GM23338 (cell line): ENCODE measurements at regions not wholly inside any gene's neighbourhood (a gene's known extent, or its start where the extent isn't known, plus 50 kb on each side); places are given as distances from the start of the nearest gene placed in this dataset.

ENCODE experiments used
- ATAC-seq: fragments of 200-7000 bp; cut with Tn5 transposase; 3 replicates; pipeline ENCODE4 v1.9.1; 2020
- DNase-seq: peaks from one replicate; pipeline ENCODE4 v3.0.0-alpha.2; 2015; ENCODE audit warnings: low spot score
- H2AFZ ChIP-seq: fragments of 200-600 bp; sonication (generic); 2 replicates; pipeline ENCODE4 v1.8.0; 2016; ENCODE audit warnings: antibody characterized with exemption, mild to moderate bottlenecking, moderate library complexity
- H3F3A ChIP-seq: fragments of 200-600 bp; sonication (generic); replicated peaks from 2 replicates; pipeline ENCODE4 v1.8.0; 2017; ENCODE audit warnings: antibody characterized with exemption, mixed run types, low read depth
- H3K27ac ChIP-seq: fragments of 200-600 bp; sonication (generic); 2 replicates; pipeline ENCODE4 v1.6.1; 2016; ENCODE audit warnings: low read depth
- H3K27me3 ChIP-seq: fragments of 200-600 bp; sonication (generic); 2 replicates; pipeline ENCODE4 v1.8.0; 2016; ENCODE audit warnings: mild to moderate bottlenecking, mixed run types, moderate library complexity; ENCODE audit not compliant: insufficient read depth
- H3K36me3 ChIP-seq: fragments of 200-600 bp; sonication (generic); 2 replicates; pipeline ENCODE4 v1.8.0; 2016; ENCODE audit warnings: mild to moderate bottlenecking; ENCODE audit not compliant: insufficient read depth
- H3K4me1 ChIP-seq: fragments of 200-600 bp; sonication (generic); 2 replicates; pipeline ENCODE4 v1.8.0; 2016; ENCODE audit warnings: mild to moderate bottlenecking, moderate library complexity; ENCODE audit not compliant: insufficient read depth
- H3K4me2 ChIP-seq: fragments of 200-600 bp; sonication (generic); 2 replicates; pipeline ENCODE4 v1.7.1; 2017; ENCODE audit warnings: mixed run types
- H3K4me3 ChIP-seq: fragments of 200-600 bp; sonication (generic); 2 replicates; pipeline ENCODE4 v1.6.1; 2016; ENCODE audit warnings: mixed run types
- H3K79me2 ChIP-seq: fragments of 200-600 bp; sonication (generic); replicated peaks from 2 replicates; pipeline ENCODE4 v1.8.0; 2017; ENCODE audit warnings: mild to moderate bottlenecking; ENCODE audit not compliant: insufficient read depth
- H3K9me2 ChIP-seq: fragments of 200-600 bp; sonication (generic); 2 replicates; pipeline ENCODE4 v1.8.0; 2017; ENCODE audit not compliant: insufficient read depth
- H4K20me1 ChIP-seq: fragments of 200-600 bp; sonication (generic); replicated peaks from 2 replicates; pipeline ENCODE4 v1.8.0; 2017; ENCODE audit warnings: mild to moderate bottlenecking; ENCODE audit not compliant: insufficient read depth
- H3K27ac Mint-ChIP-seq: 2 replicates; pipeline ENCODE4 v1.8.0; 2020; ENCODE audit warnings: inconsistent platforms, mild to moderate bottlenecking, moderate library complexity, mixed read lengths
- H3K27me3 Mint-ChIP-seq: 3 replicates; pipeline ENCODE4 v1.8.0; 2022; ENCODE audit warnings: low read depth, mild to moderate bottlenecking, moderate library complexity, mixed read lengths, inconsistent platforms; ENCODE audit not compliant: insufficient read depth, poor library complexity
- H3K36me3 Mint-ChIP-seq: 3 replicates; pipeline ENCODE4 v1.8.0; 2021; ENCODE audit warnings: low read depth, mild to moderate bottlenecking, inconsistent platforms, moderate library complexity, mixed read lengths
- H3K4me1 Mint-ChIP-seq: 3 replicates; pipeline ENCODE4 v1.8.0; 2020; ENCODE audit warnings: mild to moderate bottlenecking, inconsistent platforms, mixed read lengths
- H3K4me3 Mint-ChIP-seq: 3 replicates; pipeline ENCODE4 v1.8.0; 2021; ENCODE audit warnings: moderate library complexity, mild to moderate bottlenecking, inconsistent platforms, mixed read lengths
- H3K9me3 Mint-ChIP-seq: 3 replicates; pipeline ENCODE4 v1.8.0; 2020; ENCODE audit warnings: moderate library complexity, mild to moderate bottlenecking, inconsistent platforms, mixed read lengths
- CREB1 ChIP-seq: fragments of 250-450 bp; sonication (Bioruptor Pico); IDR thresholded peaks from 2 replicates; pipeline ENCODE4 v1.5.0; 2020; ENCODE audit warnings: low read depth, mild to moderate bottlenecking, moderate library complexity
- CTCF ChIP-seq, 2 experiments: fragments of 200-600 bp in 1 of 2; sonication (generic) in 1 of 2; conservative IDR thresholded peaks; 2 replicates each; pipeline versions ENCODE4 v1.5.1 to v1.6.1; 2016 to 2017; ENCODE audit warnings: antibody characterized with exemption in 2 of 2, low read depth in 2 of 2, mild to moderate bottlenecking in 2 of 2, moderate library complexity in 1 of 2
- EZH2 ChIP-seq: fragments of 200-600 bp; sonication (generic); IDR thresholded peaks from one replicate; pipeline ENCODE4 v1.8.0; 2017; ENCODE audit warnings: antibody characterized with exemption, mild to moderate bottlenecking, low read depth; ENCODE audit not compliant: unreplicated experiment
- EZH2phosphoT487 ChIP-seq: fragments of 200-600 bp; sonication (generic); IDR thresholded peaks from one replicate; pipeline ENCODE4 v1.8.1; 2018; ENCODE audit warnings: antibody characterized with exemption; ENCODE audit not compliant: unreplicated experiment
- JUNB ChIP-seq: IDR thresholded peaks from one replicate; pipeline ENCODE4 v1.6.1; 2016; ENCODE audit warnings: antibody characterized with exemption; ENCODE audit not compliant: unreplicated experiment
- NANOG ChIP-seq: IDR thresholded peaks from 2 replicates; pipeline ENCODE4 v1.6.1; 2016; ENCODE audit warnings: antibody characterized with exemption, borderline replicate concordance
- POLR2AphosphoS5 ChIP-seq: IDR thresholded peaks from 2 replicates; pipeline ENCODE4 v1.6.1; 2016; ENCODE audit warnings: antibody characterized with exemption, low read depth
- STAT1 ChIP-seq: IDR thresholded peaks from one replicate; pipeline ENCODE4 v1.6.1; 2016; ENCODE audit warnings: antibody characterized with exemption; ENCODE audit not compliant: unreplicated experiment
- ZNF114 ChIP-seq: fragments of 250-450 bp; sonication (Bioruptor Pico); IDR thresholded peaks from 2 replicates; pipeline ENCODE4 v1.5.0; 2020; ENCODE audit warnings: mild to moderate bottlenecking, moderate library complexity
- ZNF331 ChIP-seq: fragments of 250-450 bp; sonication (Bioruptor Pico); IDR thresholded peaks from 2 replicates; pipeline ENCODE4 v1.5.0; 2020; ENCODE audit warnings: low read depth, mild to moderate bottlenecking, moderate library complexity
- ZNF462 ChIP-seq: fragments of 250-450 bp; sonication (Bioruptor Pico); IDR thresholded peaks from 2 replicates; pipeline ENCODE4 v1.5.0; 2020; ENCODE audit warnings: mild to moderate bottlenecking, moderate library complexity
- TF ChIP-seq, protein P1 (sequence below): IDR thresholded peaks from one replicate; pipeline ENCODE4 v1.6.1; 2018; ENCODE audit warnings: antibody characterized with exemption; ENCODE audit not compliant: unreplicated experiment
- TF ChIP-seq, protein P2 (sequence below): IDR thresholded peaks from 2 replicates; pipeline ENCODE4 v1.6.1; 2016; ENCODE audit warnings: antibody characterized with exemption

GRCh38 chr12:102568276-102568675, 87.9 kb upstream of the IGF1 start:
- no peaks in the 10 kb centered on the region for H3K4me1 ChIP-seq
- no peak overlapping the region for H3K27ac ChIP-seq
- H3K27me3 Mint-ChIP-seq: no peaks in the 10 kb centered on the region

More at GRCh38 chr12:102568276-102568675, 87.9 kb upstream of the IGF1 start:
- Histone ChIP-seq H3K4me2 (no peak overlapping the region), H3K9me2 (no peaks in the 10 kb centered on the region), H3K4me3 (no peak overlapping the region), H3F3A (no peaks in the 10 kb centered on the region), H3K27me3 (no peaks in the 10 kb centered on the region), H3K79me2 (no peaks in the 10 kb centered on the region), H2AFZ (no peak overlapping the region), H3K36me3 (no peaks in the 10 kb centered on the region), H4K20me1 (no peaks in the 10 kb centered on the region)
- ATAC-seq: no peak
- H3K36me3 Mint-ChIP-seq: no peaks in the 10 kb centered on the region
- no peak overlapping the region for H3K4me3 Mint-ChIP-seq
- TF ChIP-seq EZH2phosphoT487: no peak
- TF ChIP-seq, protein P1, sequence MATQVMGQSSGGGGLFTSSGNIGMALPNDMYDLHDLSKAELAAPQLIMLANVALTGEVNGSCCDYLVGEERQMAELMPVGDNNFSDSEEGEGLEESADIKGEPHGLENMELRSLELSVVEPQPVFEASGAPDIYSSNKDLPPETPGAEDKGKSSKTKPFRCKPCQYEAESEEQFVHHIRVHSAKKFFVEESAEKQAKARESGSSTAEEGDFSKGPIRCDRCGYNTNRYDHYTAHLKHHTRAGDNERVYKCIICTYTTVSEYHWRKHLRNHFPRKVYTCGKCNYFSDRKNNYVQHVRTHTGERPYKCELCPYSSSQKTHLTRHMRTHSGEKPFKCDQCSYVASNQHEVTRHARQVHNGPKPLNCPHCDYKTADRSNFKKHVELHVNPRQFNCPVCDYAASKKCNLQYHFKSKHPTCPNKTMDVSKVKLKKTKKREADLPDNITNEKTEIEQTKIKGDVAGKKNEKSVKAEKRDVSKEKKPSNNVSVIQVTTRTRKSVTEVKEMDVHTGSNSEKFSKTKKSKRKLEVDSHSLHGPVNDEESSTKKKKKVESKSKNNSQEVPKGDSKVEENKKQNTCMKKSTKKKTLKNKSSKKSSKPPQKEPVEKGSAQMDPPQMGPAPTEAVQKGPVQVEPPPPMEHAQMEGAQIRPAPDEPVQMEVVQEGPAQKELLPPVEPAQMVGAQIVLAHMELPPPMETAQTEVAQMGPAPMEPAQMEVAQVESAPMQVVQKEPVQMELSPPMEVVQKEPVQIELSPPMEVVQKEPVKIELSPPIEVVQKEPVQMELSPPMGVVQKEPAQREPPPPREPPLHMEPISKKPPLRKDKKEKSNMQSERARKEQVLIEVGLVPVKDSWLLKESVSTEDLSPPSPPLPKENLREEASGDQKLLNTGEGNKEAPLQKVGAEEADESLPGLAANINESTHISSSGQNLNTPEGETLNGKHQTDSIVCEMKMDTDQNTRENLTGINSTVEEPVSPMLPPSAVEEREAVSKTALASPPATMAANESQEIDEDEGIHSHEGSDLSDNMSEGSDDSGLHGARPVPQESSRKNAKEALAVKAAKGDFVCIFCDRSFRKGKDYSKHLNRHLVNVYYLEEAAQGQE: no peak
- no peak for TF ChIP-seq EZH2
- TF ChIP-seq NANOG: no peak
- TF ChIP-seq, protein P2, sequence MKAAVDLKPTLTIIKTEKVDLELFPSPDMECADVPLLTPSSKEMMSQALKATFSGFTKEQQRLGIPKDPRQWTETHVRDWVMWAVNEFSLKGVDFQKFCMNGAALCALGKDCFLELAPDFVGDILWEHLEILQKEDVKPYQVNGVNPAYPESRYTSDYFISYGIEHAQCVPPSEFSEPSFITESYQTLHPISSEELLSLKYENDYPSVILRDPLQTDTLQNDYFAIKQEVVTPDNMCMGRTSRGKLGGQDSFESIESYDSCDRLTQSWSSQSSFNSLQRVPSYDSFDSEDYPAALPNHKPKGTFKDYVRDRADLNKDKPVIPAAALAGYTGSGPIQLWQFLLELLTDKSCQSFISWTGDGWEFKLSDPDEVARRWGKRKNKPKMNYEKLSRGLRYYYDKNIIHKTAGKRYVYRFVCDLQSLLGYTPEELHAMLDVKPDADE: no peak
- no peak for TF ChIP-seq STAT1
- TF ChIP-seq ZNF114 (CRISPR knock-in tag): no peak
- TF ChIP-seq JUNB: no peak
- no peak for TF ChIP-seq CREB1 (CRISPR knock-in tag)
- no peak for TF ChIP-seq ZNF331 (CRISPR knock-in tag)
- TF ChIP-seq CTCF (conservative IDR thresholded peaks at IDR 0.05; ENCODE audit: low read depth in 2 of 2): no peak
- no peak for TF ChIP-seq POLR2AphosphoS5
- no peak for TF ChIP-seq ZNF462
- no peak overlapping the region for H3K27ac Mint-ChIP-seq
- DNase-seq: no peak
- peaks cover 8% of the 10 kb centered on the region; the same call in 1 of the 3 replicates for H3K9me3 Mint-ChIP-seq
- peaks cover under 1% of the 10 kb centered on the region; the same call in 1 of the 3 replicates for H3K4me1 Mint-ChIP-seq
